AML-193 (cell line): ENCODE measurements at regions not wholly inside any gene's neighbourhood (a gene's known extent, or its start where the extent isn't known, plus 50 kb on each side); places are given as distances from the start of the nearest gene placed in this dataset.
A peak's percentile ranks its signal among the peaks of the same experiment; 100 is the strongest.

Source experiments
- DNase-seq, 2 experiments: peaks; one replicate each; lab custom pipeline; 2025; lab: John Stamatoyannopoulos, UW

GRCh38 chr15:66848686-66849392 lies 146.8 kb downstream of the SMAD6 start:
- no peak for DNase-seq

GRCh38 chr15:66849393-66849745 lies 147.3 kb downstream of the SMAD6 start:
- no peak for DNase-seq

GRCh38 chr15:66849746-66850077 lies 147.7 kb downstream of the SMAD6 start:
- no peak for DNase-seq

- no peak for DNase-seq
These were observed 148.3 kb downstream of the SMAD6 start for GRCh38 chr15:66850078-66850991.

- DNase-seq, result no peak
These were observed 148.9 kb downstream of the SMAD6 start for GRCh38 chr15:66850996-66851310.

GRCh38 chr15:66851311-66852063 lies 149.5 kb downstream of the SMAD6 start:
- peak; percentile 66 to 74 for DNase-seq

DNA sequence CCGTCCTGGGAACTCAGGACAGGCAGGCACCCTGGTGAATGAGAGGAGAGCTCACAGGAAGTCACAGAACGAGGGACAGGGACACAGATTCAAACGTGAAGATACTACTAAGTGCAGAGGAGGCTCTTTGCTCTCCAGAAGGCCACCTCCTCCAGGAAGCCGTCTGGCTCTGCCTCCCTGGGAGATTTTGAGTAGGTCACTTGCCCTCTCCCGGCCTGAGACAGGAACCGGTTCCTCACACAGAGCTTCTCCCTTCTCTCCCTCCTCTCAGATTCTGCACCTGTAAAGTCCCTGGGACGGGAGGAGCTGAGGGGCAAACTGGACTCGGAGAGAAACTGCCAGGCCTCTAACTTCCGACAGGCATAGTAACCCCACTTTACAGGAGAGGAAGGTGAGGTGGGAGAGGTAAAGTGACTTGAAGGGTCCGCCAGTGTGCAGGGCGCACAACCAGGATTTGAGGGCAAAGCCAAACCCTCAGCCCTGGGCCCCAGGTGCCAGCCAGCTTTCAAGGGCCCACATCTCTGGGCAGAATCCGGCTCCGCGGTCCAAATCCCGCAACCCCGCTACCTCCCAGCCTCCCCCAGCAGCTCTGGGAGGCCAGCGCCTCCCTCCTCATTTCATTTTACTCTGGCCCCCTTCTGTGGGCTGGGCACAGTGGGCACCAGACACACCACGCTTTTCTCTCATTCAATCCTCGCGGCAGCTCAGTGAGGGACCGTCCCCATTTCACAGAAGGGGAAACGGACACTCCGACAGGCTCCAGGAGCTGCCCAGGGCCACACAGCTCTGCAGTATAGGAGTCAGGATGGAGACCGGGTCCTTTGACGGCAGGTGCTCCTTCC lies 150.2 kb downstream of the SMAD6 start:
- DNase-seq, result no peak

- no peak for DNase-seq
These were observed 152.3 kb downstream of the SMAD6 start for GRCh38 chr15:66854012-66854965.

DNA sequence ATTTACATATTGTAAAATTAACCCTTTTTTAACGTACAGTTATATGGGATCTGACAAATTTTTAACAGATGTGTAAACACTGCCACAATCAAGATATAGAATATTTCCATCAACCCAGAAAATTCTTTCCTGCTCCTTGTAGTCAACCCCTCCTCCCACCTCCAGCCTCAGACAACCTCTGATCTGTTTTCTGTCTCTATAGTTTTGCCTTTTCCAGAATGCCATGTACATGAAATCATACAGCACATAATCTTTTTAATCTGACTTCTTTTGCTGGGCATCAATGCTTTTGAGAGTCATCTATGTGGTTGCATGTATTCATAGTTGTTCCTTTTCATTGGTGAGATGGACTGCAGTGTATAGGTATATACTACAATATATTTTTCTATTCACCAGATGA lies 153.0 kb downstream of the SMAD6 start:
- no peak for DNase-seq

DNA sequence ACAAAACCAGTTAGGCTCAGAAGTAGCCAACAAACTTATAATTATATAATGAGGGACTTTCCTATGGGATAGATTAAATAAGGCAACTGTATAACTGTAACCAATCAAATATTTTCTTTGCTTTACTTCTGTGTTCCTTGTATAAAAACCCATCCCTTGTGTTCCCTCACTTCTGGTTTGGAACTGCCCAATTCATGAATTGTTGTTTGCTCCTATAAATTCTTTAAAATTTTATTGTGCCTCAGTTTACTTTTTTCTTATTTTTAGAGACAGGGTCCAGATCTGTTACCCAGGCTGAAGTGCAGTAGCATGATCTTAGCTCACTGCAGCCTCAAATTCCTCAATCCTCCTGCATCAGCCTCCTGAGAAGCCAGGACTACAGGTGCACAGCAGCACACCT lies 155.7 kb downstream of the SMAD6 start:
- DNase-seq, result no peak

GRCh38 chr15:66858423-66859207 lies 156.6 kb downstream of the SMAD6 start:
- no peak for DNase-seq

DNA sequence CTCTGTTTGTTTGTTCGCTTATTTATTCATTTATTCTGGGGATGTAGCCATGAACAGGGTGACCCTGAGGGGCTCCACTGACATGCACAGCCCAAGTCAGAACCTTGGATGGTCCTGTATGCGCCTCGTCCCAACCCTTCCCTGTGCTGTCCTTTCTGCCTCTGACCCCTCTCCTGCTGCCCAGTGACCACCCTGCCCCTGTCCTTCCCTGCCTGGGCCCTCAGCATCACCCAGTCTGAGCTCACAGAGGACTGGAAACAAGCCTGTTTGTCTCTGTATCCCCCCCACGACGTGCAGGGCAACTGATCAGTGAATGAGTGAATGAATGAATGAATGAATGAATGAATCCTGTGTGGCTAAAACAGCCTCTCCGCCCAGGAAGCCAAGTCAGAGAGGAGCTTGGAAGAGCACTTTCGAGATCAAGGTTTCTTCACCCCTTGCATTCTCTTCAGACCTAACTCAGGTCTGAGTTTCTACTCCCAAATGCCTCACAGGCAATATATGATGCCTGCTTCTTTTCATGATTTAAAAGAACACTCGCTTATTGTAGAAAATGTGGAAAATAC lies 157.7 kb downstream of the SMAD6 start:
- DNase-seq, result no peak

DNA sequence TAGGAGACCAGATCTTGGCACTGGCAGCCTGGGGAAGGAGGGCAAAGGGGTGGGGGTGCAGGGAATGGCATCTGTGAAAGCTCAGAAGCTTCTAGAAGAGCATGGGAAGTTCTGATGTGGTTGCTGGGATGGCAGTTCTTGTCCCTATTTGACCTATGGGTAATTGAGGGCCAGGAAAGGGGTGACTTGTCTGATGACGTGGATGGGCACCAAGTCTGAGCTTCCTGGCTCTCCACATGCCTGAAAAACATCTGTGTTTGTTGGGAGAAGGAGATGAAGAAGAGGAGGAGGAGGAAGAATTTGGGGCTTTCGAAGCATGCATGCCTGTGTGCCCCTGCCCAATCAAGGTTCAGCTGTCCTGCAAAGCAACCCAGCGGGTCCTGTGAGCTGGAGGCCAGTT lies 158.8 kb downstream of the SMAD6 start:
- DNase-seq, result no peak

DNA sequence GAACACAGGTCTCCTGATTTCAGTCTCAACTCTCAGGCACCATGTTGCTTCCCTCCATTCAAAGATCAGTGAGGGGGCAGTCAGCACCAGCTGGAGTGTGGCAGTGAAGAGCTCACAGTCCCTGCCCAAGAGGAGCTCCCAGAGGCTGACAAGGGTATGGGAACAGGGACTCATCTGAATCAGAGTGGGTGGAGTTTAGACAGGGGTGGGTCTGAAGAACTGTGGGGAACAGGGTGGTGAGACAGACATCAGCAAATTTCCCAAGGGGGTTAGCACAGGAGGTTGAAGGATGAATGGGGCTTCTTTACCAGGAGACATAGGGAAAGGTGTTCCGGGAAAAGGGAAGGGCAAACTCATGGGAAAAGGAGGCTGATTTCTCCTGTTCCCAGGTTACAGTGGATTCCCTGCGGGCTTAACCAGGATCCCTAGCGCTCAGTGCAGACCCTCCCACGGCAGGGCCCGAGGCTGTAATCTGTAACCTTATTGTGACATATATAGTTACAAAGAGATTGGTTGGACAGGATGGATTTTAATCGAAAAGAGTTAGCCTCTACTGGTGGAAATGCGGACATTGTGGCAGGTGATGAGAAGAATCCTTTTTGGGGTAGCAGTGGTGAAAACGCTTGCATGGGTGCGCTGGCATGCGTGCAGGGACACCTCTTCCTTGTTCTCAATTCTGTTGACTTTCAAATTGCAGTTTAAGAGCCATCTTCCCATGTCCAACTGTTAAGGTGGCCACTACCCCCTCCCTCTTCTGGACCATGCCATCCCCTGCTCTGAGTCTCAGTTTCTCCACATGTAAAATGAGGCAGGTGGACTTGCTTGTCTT lies 160.3 kb downstream of the SMAD6 start:
- DNase-seq, result no peak

DNA sequence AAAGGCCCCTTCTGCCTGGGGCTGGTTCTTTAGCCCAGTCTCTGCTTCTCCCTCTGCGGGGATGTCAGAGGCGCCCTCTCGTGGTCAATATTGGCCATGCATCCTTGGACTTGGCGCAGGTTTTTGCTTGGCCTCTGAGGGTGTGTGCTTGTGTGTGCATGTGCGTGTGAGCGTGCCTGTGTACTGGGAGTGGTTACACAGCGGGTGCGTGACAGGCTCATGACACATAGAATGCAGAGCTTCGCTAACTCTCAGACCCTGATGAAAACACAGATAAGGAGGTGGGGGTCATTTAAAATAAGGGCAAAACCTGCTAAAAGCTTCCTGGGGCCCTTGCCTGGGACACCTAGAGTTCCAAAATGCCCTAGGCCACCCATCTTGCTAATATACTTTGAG lies 160.9 kb downstream of the SMAD6 start:
- peak; percentile 52 to 59 for DNase-seq

DNA sequence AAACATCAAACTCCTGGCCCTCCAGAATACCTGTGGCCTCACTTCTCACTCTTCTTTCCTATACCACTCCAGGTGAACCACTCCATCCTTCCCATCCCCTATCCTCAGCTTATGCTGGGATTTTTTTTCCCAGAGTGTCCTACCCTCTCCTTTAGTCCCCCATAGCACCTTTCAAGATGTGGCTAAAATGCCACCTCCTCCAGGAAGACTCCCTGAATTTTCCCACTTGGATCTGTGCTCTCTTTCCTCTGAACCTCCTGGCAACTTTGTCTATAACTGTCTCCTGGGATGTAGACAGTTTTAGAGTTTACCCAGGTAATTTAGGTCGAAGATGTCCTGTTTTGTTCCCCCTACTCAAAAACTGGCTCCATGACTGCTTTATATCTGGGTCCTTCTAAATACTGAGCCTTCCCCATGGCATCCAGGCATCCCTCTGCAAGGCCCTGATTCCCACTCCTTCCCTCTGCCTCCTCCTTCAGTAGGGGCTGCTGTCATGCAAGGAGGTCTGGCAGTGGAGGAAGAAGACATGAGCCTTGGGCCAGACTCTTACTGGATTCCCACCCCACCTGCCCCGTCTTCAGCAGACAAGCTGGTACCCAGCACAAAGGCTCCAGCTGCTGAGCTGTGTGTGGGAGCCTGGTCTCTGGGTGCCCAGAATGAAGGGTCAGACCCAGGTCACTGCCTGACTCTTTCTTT lies 161.5 kb downstream of the SMAD6 start:
- DNase-seq, result no peak

DNA sequence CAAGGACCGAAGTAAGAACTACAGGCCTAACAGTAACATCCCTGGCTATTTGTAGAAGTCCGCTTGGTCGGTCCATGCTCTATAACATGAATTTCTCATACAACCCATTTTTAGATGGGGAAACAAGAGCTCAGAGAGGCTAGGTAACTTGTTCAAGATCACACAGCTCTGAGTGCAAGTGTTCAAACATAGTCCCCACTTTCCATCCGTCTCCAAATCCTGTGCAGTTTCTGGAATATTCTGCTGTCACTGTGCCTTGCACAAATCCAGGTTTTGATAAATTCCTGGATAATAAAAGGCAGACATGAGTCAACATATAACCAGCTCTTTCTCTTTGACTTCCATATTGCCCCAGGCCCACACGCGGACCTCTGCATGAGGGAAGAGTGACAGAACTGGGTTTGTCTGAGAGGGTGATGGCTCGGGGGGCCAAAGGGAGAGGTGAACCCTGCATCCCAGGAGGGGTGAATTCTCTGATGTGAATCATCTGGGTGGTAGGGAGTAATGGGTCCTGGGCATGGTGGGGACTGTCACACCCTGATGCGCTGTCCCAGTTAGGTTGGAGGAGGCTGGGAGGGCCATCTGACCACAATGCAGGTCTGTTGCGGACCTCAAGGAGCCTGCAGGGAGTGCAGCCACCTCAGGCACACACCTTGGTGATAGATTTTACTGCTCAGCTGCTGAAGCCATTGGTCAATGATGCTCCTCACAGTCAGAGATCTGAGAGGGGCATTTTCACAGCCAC lies 162.2 kb downstream of the SMAD6 start:
- DNase-seq, result no peak
